K562 (cell line): ENCODE measurements at regions not wholly inside any gene's neighbourhood (a gene's known extent, or its start where the extent isn't known, plus 50 kb on each side); places are given as distances from the start of the nearest gene placed in this dataset.

Source experiments
- ATF7 ChIP-seq: fragments of 450-650 bp; IDR thresholded peaks from 2 replicates; pipeline ENCODE4 v1.7.1; 2014; ENCODE audit warnings: mild to moderate bottlenecking, moderate library complexity
- BDP1 ChIP-seq: IDR thresholded peaks from 3 replicates; pipeline ENCODE4 v1.6.1; 2011; ENCODE audit not compliant: insufficient read length, insufficient read depth
- BRD9 ChIP-seq: fragments of 450-650 bp; IDR thresholded peaks from 2 replicates; pipeline ENCODE4 v1.6.1; 2018; ENCODE audit warnings: low read depth; ENCODE audit not compliant: partially characterized antibody
- CEBPB ChIP-seq: fragments of 450-650 bp; IDR thresholded peaks from 2 replicates; pipeline ENCODE4 v1.6.1; 2016; ENCODE audit warnings: missing genetic modification characterization, missing compliant biosample characterization
- FOSL1 ChIP-seq: fragments of 200-800 bp; sonication (Bioruptor generic); conservative IDR thresholded peaks from 2 replicates; pipeline ENCODE4 v1.6.1; 2016; ENCODE audit warnings: missing genetic modification characterization, missing compliant biosample characterization
- FOXA3 ChIP-seq, 2 experiments: fragments of 450-650 bp in 1 of 2; sonication (generic) in 1 of 2; formaldehyde crosslinking; IDR thresholded peaks in 1 of 2; conservative IDR thresholded peaks in 1 of 2; 2 replicates each; pipeline versions ENCODE4 v1.4.0 to v1.8.0; 2020 to 2022; ENCODE audit warnings: mild to moderate bottlenecking in 2 of 2, missing genetic modification reagents in 1 of 2
- FOXM1 ChIP-seq, 2 experiments: fragments of 450-650 bp in 1 of 2; sonication (generic) in 1 of 2; formaldehyde crosslinking in 1 of 2; IDR thresholded peaks; 2 replicates each; pipeline versions ENCODE4 v1.6.1 to v1.9.0; 2017 to 2022; ENCODE audit warnings: low read depth in 2 of 2, mild to moderate bottlenecking in 2 of 2, missing genetic modification reagents in 1 of 2, moderate library complexity in 1 of 2
- KAT2B ChIP-seq: IDR thresholded peaks from one replicate; pipeline ENCODE4 v1.6.1; 2012; ENCODE audit warnings: low read depth, mild to moderate bottlenecking, control low read depth, inconsistent platforms, low read length, moderate library complexity
- MAFG ChIP-seq: fragments of 450-650 bp; conservative IDR thresholded peaks from 2 replicates; pipeline ENCODE4 v1.6.1; 2016; ENCODE audit warnings: missing genetic modification characterization, missing compliant biosample characterization
- PHTF2 ChIP-seq: fragments of 250-450 bp; sonication (Bioruptor Pico); IDR thresholded peaks from 2 replicates; pipeline ENCODE4 v1.5.0; 2021; ENCODE audit warnings: mild to moderate bottlenecking
- POU5F1 ChIP-seq: fragments of 150-350 bp; IDR thresholded peaks from 2 replicates; pipeline ENCODE4 v1.6.1; 2014; ENCODE audit warnings: borderline replicate concordance, low read length, low read depth, mild to moderate bottlenecking; ENCODE audit not compliant: partially characterized antibody
- RAD51 ChIP-seq: fragments of 450-650 bp; IDR thresholded peaks from 2 replicates; pipeline ENCODE4 v1.7.1; 2016; ENCODE audit warnings: low read depth, mild to moderate bottlenecking, borderline replicate concordance
- ZBTB17 ChIP-seq: fragments of 450-650 bp; formaldehyde crosslinking; IDR thresholded peaks from 2 replicates; pipeline ENCODE4 v1.4.0; 2020; ENCODE audit warnings: mild to moderate bottlenecking
- ZNF347 ChIP-seq: fragments of 450-650 bp; formaldehyde crosslinking; IDR thresholded peaks from 2 replicates; pipeline ENCODE4 v1.4.0; 2020; ENCODE audit warnings: low read depth, mild to moderate bottlenecking, moderate library complexity
- ZNF507 ChIP-seq: conservative IDR thresholded peaks from 2 replicates; pipeline ENCODE4 v1.6.1; 2017; ENCODE audit warnings: missing genetic modification characterization, missing compliant biosample characterization
- ZNF586 ChIP-seq: fragments of 450-650 bp; formaldehyde crosslinking; conservative IDR thresholded peaks from 2 replicates; pipeline ENCODE4 v1.4.0; 2020; ENCODE audit warnings: mild to moderate bottlenecking, moderate library complexity
- ZNF766 ChIP-seq: fragments of 200-800 bp; sonication (Bioruptor generic); conservative IDR thresholded peaks from 2 replicates; pipeline ENCODE4 v1.6.1; 2016; ENCODE audit warnings: missing genetic modification characterization, missing compliant biosample characterization
- TF ChIP-seq, protein P1 (sequence below): fragments of 450-650 bp; IDR thresholded peaks from 2 replicates; pipeline ENCODE4 v1.6.1; 2017; ENCODE audit warnings: antibody characterized with exemption, mild to moderate bottlenecking
- TF ChIP-seq, protein P2 (sequence below): fragments of 450-650 bp; IDR thresholded peaks from 2 replicates; pipeline ENCODE4 v1.7.0; 2016; ENCODE audit warnings: borderline replicate concordance
- TF ChIP-seq, protein P3 (sequence below): sonication (generic); formaldehyde crosslinking; IDR thresholded peaks from 2 replicates; pipeline ENCODE4 v1.8.0; 2022; ENCODE audit warnings: mild to moderate bottlenecking, missing genetic modification reagents, borderline replicate concordance

DNA sequence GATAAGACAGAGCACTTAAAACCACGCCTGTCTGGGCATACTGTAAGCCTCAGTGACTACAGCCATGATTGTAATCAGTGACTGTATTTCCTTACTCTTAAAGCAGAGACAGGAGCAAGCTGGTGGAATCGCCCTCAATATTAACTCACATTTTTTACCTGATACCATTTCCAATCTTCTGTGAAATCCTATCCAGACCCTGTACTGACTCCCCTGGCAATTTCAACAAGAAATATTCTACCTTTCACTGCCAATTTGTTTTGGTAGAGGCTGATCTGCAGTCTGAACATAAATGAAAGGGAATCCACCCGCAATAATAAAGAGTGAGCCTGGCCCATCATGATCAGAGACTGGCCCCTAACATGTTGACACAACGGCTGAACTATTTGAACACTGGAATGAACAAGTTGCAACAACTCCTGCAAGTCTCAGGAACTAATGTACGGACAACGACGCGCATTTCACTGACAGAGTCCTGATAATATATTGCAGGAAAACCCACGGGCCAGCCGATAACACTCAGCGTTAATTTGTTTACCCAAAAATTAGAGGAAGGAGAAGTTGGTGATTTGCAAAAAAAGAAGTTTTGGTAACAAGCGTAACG lies 195.5 kb upstream of the BTG1 start (continued):
- TF ChIP-seq ZNF766 (peak; percentile 53; the same call in 1 of the 2 replicates), BDP1 (no peak), MAFG (peak; percentile 58), ZBTB17 (no peak), RAD51 (no peak), FOXM1 (IDR thresholded peaks at IDR 0.05; ENCODE audit: low read depth) (peak; percentile 72; the same call in 1 of the 2 replicates), FOXM1 (CRISPR knock-in tag; IDR thresholded peaks at IDR 0.05; ENCODE audit: low read depth) (no peak), ZNF507 (tag) (no peak), ZNF347 (CRISPR knock-in tag) (no peak), ZNF586 (CRISPR knock-in tag) (no peak), ATF7 (peak; percentile 55), FOSL1 (tag) (peak; percentile 52; the same call in 1 of the 2 replicates), CEBPB (tag) (peak; percentile 67; the same call in 1 of the 2 replicates), KAT2B (no peak), FOXA3 (CRISPR knock-in tag; conservative IDR thresholded peaks at IDR 0.05 in 1 of 2, IDR thresholded peaks at IDR 0.05 in 1 of 2) (peak; percentile 88 to 91), PHTF2 (CRISPR knock-in tag) (no peak), BRD9 (no peak), POU5F1 (no peak)
- TF ChIP-seq, protein P1, sequence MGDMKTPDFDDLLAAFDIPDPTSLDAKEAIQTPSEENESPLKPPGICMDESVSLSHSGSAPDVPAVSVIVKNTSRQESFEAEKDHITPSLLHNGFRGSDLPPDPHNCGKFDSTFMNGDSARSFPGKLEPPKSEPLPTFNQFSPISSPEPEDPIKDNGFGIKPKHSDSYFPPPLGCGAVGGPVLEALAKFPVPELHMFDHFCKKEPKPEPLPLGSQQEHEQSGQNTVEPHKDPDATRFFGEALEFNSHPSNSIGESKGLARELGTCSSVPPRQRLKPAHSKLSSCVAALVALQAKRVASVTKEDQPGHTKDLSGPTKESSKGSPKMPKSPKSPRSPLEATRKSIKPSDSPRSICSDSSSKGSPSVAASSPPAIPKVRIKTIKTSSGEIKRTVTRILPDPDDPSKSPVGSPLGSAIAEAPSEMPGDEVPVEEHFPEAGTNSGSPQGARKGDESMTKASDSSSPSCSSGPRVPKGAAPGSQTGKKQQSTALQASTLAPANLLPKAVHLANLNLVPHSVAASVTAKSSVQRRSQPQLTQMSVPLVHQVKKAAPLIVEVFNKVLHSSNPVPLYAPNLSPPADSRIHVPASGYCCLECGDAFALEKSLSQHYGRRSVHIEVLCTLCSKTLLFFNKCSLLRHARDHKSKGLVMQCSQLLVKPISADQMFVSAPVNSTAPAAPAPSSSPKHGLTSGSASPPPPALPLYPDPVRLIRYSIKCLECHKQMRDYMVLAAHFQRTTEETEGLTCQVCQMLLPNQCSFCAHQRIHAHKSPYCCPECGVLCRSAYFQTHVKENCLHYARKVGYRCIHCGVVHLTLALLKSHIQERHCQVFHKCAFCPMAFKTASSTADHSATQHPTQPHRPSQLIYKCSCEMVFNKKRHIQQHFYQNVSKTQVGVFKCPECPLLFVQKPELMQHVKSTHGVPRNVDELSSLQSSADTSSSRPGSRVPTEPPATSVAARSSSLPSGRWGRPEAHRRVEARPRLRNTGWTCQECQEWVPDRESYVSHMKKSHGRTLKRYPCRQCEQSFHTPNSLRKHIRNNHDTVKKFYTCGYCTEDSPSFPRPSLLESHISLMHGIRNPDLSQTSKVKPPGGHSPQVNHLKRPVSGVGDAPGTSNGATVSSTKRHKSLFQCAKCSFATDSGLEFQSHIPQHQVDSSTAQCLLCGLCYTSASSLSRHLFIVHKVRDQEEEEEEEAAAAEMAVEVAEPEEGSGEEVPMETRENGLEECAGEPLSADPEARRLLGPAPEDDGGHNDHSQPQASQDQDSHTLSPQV, result no peak
- TF ChIP-seq, protein P2, sequence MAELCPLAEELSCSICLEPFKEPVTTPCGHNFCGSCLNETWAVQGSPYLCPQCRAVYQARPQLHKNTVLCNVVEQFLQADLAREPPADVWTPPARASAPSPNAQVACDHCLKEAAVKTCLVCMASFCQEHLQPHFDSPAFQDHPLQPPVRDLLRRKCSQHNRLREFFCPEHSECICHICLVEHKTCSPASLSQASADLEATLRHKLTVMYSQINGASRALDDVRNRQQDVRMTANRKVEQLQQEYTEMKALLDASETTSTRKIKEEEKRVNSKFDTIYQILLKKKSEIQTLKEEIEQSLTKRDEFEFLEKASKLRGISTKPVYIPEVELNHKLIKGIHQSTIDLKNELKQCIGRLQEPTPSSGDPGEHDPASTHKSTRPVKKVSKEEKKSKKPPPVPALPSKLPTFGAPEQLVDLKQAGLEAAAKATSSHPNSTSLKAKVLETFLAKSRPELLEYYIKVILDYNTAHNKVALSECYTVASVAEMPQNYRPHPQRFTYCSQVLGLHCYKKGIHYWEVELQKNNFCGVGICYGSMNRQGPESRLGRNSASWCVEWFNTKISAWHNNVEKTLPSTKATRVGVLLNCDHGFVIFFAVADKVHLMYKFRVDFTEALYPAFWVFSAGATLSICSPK, result no peak
- TF ChIP-seq, protein P3, sequence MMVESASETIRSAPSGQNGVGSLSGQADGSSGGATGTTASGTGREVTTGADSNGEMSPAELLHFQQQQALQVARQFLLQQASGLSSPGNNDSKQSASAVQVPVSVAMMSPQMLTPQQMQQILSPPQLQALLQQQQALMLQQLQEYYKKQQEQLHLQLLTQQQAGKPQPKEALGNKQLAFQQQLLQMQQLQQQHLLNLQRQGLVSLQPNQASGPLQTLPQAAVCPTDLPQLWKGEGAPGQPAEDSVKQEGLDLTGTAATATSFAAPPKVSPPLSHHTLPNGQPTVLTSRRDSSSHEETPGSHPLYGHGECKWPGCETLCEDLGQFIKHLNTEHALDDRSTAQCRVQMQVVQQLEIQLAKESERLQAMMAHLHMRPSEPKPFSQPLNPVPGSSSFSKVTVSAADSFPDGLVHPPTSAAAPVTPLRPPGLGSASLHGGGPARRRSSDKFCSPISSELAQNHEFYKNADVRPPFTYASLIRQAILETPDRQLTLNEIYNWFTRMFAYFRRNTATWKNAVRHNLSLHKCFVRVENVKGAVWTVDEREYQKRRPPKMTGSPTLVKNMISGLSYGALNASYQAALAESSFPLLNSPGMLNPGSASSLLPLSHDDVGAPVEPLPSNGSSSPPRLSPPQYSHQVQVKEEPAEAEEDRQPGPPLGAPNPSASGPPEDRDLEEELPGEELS, result no peak
